IMR-90 (cell line): ENCODE measurements at regions not wholly inside any gene's neighbourhood (a gene's known extent, or its start where the extent isn't known, plus 50 kb on each side); places are given as distances from the start of the nearest gene placed in this dataset.

Experiments used
- BHLHE40 ChIP-seq: fragments of 150-350 bp; IDR thresholded peaks from 2 replicates; pipeline ENCODE4 v1.6.1; 2016; ENCODE audit warnings: mild to moderate bottlenecking, low read depth, low read length
- CTCF ChIP-seq: conservative IDR thresholded peaks from 2 replicates; pipeline ENCODE4 v1.5.1; 2012; ENCODE audit warnings: mild to moderate bottlenecking, low read depth, low read length, improper control_type of control experiment
- POLR2A ChIP-seq: IDR thresholded peaks from 2 replicates; pipeline ENCODE4 v1.6.1; 2012; ENCODE audit warnings: mild to moderate bottlenecking, low read depth, low read length
- RAD21 ChIP-seq: IDR thresholded peaks from 2 replicates; pipeline ENCODE4 v1.6.1; 2012; ENCODE audit warnings: low read length, improper control_type of control experiment

GRCh38 chr4:82217986-82218715 lies 155.6 kb downstream of the HNRNPD start:
- TF ChIP-seq RAD21, result no peak
- TF ChIP-seq CTCF, result peak; percentile 26
- no peak for TF ChIP-seq BHLHE40
- TF ChIP-seq POLR2A, result no peak
